Body of pancreas (tissue), 4 donors: ENCODE measurements at regions not wholly inside any gene's neighbourhood (a gene's known extent, or its start where the extent isn't known, plus 50 kb on each side); places are given as distances from the start of the nearest gene placed in this dataset.
"Not testable (repeated sequence)": the region's sequence is repeated elsewhere in the genome, so short reads cannot be mapped to it uniquely, and the experiment has no call there.

Experiments used
- ATAC-seq: fragments of 150-250 bp; one replicate; pipeline ENCODE4 v1.9.1; 2016
- DNase-seq, 4 donors: peaks; one replicate each; pipeline ENCODE4 v3.0.0-alpha.2; 2019
- H3K27ac ChIP-seq, 4 donors: fragments of 200-600 bp; sonication (generic); 1 replicate in 3 of 4; 2 replicates in 1 of 4; pipeline versions ENCODE4 v1.5.1 to v1.6.1; 2016 to 2019; ENCODE audit warnings: mild to moderate bottlenecking in 1 of 4, mixed read lengths in 1 of 4, moderate library complexity in 1 of 4
- H3K27me3 ChIP-seq, 2 donors: fragments of 200-600 bp; sonication (generic); one replicate each; pipeline ENCODE4 v1.6.0; 2016; ENCODE audit warnings: mild to moderate bottlenecking in 1 of 2
- H3K36me3 ChIP-seq, 2 donors: fragments of 200-600 bp; sonication (generic); replicated peaks in 1 of 2; 2 replicates each; pipeline ENCODE4 v1.5.1; 2016; ENCODE audit warnings: low read depth in 2 of 2; ENCODE audit not compliant: insufficient read depth in 1 of 2
- H3K4me1 ChIP-seq: fragments of 200-600 bp; sonication (generic); one replicate; pipeline ENCODE4 v1.6.0; 2016
- H3K4me3 ChIP-seq, 2 donors: fragments of 200-600 bp; sonication (generic); 1 replicate in 1 of 2; 2 replicates in 1 of 2; pipeline ENCODE4 v1.5.1; 2016 to 2019
- H3K9me3 ChIP-seq, 3 donors: fragments of 200-600 bp; sonication (generic); 1 replicate in 2 of 3; 2 replicates in 1 of 3; pipeline ENCODE4 v1.5.1; 2016
- CTCF ChIP-seq, 7 experiments: fragments of 450-650 bp in 4 of 7; fragments of 200-600 bp in 3 of 7; sonication (generic) in 3 of 7; IDR thresholded peaks; one replicate each; pipeline ENCODE4 v1.5.1; 2016 to 2019; ENCODE audit warnings: antibody characterized with exemption in 7 of 7
- POLR2A ChIP-seq, 3 donors: fragments of 450-650 bp; IDR thresholded peaks; one replicate each; pipeline ENCODE4 v1.6.1; 2016; ENCODE audit warnings: antibody characterized with exemption in 3 of 3, mild to moderate bottlenecking in 2 of 3
- WGBS, 2 donors: methylation state at CpG; one replicate each; pipeline ENCODE4 v1.1.5; 2017; 5-methylcytosine and 5-hydroxymethylcytosine counted together
- intact Hi-C: fragments of 100-400 bp; cut with DNase I; formaldehyde crosslinking; loops from one replicate; pipeline ENCODE4 v1.15.1; 2023

GRCh38 chr10:9172276-9172675 lies 1117.8 kb downstream of the GATA3 start:
- no peaks in the 10 kb centered on the region for H3K4me1 ChIP-seq

GRCh38 chr10:9175200-9175599 lies 1120.7 kb downstream of the GATA3 start:
- no peak overlapping the region for H3K4me3 ChIP-seq
- H3K9me3 ChIP-seq: no peaks in the 10 kb centered on the region
- intact Hi-C loops: no loop called here
- DNase-seq: no peak
- no peaks in the 10 kb centered on the region for H3K4me1 ChIP-seq
- no peak for TF ChIP-seq POLR2A (IDR thresholded peaks at IDR 0.05)
- no peak for TF ChIP-seq CTCF (IDR thresholded peaks at IDR 0.05)
- ATAC-seq: no peak
- H3K36me3 ChIP-seq: no peaks in the 10 kb centered on the region
- no peaks in the 10 kb centered on the region for H3K27me3 ChIP-seq
- H3K27ac ChIP-seq: no peak overlapping the region

More at GRCh38 chr10:9172276-9172675, 1117.8 kb downstream of the GATA3 start:
- WGBS, 2 donors: 87 to 100% methylated on average over 1 of the region's 1 CpG
- no peak for ATAC-seq
- H3K27me3 ChIP-seq: no peaks in the 10 kb centered on the region
- DNase-seq: no peak
- H3K27ac ChIP-seq: no peak overlapping the region
- intact Hi-C loops: no loop called here
- TF ChIP-seq POLR2A (IDR thresholded peaks at IDR 0.05) (no peak), CTCF (IDR thresholded peaks at IDR 0.05) (no peak)
- H3K9me3 ChIP-seq: no peaks in the 10 kb centered on the region
- H3K36me3 ChIP-seq: no peaks in the 10 kb centered on the region
- H3K4me3 ChIP-seq: no peak overlapping the region

GRCh38 chr10:9183197-9183880 lies 1128.9 kb downstream of the GATA3 start:
- ATAC-seq, DNase-seq, intact Hi-C loops, H3K9me3 ChIP-seq, H3K4me3 ChIP-seq, H3K4me1 ChIP-seq, H3K36me3 ChIP-seq, H3K27me3 ChIP-seq, H3K27ac ChIP-seq: not testable (repeated sequence)
- 85 to 89% methylated on average over 27 to 30 of the region's 48 CpGs for WGBS, 2 donors

- Histone ChIP-seq H3K9me3 (no peaks in the 10 kb centered on the region), H3K4me3 (no peak overlapping the region), H3K4me1 (no peaks in the 10 kb centered on the region), H3K27ac (no peak overlapping the region), H3K36me3 (no peaks in the 10 kb centered on the region), H3K27me3 (no peaks in the 10 kb centered on the region)
- intact Hi-C loops: no loop called here
- no peak for ATAC-seq
- no peak for DNase-seq
- WGBS, 2 donors: 77 to 83% methylated on average over 3 of the region's 3 CpGs
- TF ChIP-seq CTCF (IDR thresholded peaks at IDR 0.05) (no peak), POLR2A (IDR thresholded peaks at IDR 0.05) (no peak)
Measured at GRCh38 chr10:9188022-9188810, 1133.7 kb downstream of the GATA3 start.

- no peak for TF ChIP-seq CTCF (IDR thresholded peaks at IDR 0.05)
- TF ChIP-seq POLR2A (IDR thresholded peaks at IDR 0.05): no peak
- Histone ChIP-seq H3K4me1 (no peaks in the 10 kb centered on the region), H3K27me3 (no peaks in the 10 kb centered on the region), H3K4me3 (no peak overlapping the region), H3K9me3 (no peaks in the 10 kb centered on the region), H3K36me3 (no peaks in the 10 kb centered on the region), H3K27ac (no peak overlapping the region)
- intact Hi-C loops: no loop called here
- ATAC-seq (no peak), DNase-seq (no peak)
- 65 to 69% methylated on average over 2 of the region's 2 CpGs for WGBS, 2 donors
Measured at GRCh38 chr10:9189448-9189847, 1135.0 kb downstream of the GATA3 start.
